Activated CD8-positive, alpha-beta memory T cell treated with anti-CD3 and anti-CD28 coated beads for 36 hours (primary cell): ENCODE measurements at regions not wholly inside any gene's neighbourhood (a gene's known extent, or its start where the extent isn't known, plus 50 kb on each side); places are given as distances from the start of the nearest gene placed in this dataset.
"Not testable (repeated sequence)": the region's sequence is repeated elsewhere in the genome, so short reads cannot be mapped to it uniquely, and the experiment has no call there.

Experiments
- CTCF ChIA-PET: fragments of 350-600 bp; sonication (Branson Sonifier 250); formaldehyde crosslinking; loops from one replicate; lab custom pipeline; 2021; ENCODE audit warnings: antibody characterized with exemption; lab: Charles Lee
- POLR2A ChIA-PET: fragments of 350-600 bp; sonication (Branson Sonifier 250); formaldehyde crosslinking; loops from one replicate; lab custom pipeline; 2021; ENCODE audit warnings: antibody characterized with exemption; lab: Charles Lee

DNA sequence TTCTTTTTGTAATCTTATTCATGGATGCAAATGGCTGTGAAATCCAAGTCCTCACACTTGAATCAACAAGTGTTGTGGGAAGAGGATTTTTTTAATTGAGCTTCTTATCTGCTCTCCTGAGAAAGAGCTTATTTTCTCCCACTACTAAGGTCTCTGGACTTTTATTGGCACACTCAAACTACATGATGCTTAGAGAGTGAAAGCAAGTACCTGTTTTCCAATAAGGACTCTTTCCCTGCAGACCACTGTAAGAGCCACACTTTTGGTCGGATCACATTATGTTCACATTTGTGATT, 546.4 kb upstream of the ARRDC3 start:
- POLR2A ChIA-PET: no interaction called here
- CTCF ChIA-PET: no interaction called here

DNA sequence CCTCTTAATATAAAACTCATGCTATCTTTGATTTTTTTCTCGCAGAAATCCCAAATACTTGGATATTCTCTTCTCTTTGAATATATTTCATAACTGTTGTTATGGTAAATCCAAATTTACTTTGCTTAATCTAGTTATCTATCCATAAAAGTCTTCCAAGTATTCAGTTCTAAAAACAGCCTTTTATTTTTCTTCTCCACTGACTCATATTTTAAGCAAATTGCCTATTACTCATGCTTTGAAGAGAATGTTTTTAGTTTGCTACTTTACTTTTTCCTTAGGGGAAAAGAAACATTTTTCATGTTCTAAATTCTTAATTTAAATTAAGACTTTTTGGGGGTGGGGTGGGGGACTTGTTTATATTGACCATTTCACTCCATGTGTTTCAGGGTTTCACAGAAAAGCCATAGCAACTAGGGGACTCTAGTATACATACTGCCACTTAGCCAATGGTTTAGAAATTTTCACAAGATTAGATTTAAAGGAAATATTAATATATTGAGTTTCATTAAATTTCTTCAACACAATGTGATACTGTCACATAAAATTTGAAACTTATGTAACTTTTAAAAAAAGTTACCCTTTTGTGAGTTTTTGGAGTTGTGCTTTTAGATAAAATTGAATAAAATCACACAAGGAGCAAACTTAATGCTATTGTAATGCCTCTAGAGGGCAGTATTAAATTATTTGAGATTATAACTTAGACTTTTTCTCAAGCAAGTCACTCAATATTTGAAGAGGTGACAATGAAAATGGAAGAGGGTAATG, 545.8 kb upstream of the ARRDC3 start:
- POLR2A ChIA-PET: no interaction called here
- CTCF ChIA-PET: no interaction called here

DNA sequence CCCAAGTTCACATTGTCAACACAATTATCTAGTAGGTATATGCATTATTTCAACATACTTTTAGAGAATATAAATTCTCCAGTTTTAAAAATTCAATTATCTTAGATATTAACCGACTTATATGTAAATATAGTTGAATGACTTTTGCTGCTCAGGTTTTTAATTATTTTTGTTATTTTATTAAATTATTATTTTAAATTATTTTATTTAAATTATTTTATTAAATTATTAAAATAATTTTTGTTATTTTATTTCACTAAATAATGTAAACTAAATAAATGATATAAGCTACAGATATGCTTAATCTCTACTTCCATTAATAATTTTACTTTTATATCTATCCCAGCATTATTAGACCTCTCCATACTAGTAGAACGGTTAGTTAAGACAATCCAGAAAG, 544.3 kb upstream of the ARRDC3 start:
- ChIA-PET POLR2A (no interaction called here), CTCF (no interaction called here)

DNA sequence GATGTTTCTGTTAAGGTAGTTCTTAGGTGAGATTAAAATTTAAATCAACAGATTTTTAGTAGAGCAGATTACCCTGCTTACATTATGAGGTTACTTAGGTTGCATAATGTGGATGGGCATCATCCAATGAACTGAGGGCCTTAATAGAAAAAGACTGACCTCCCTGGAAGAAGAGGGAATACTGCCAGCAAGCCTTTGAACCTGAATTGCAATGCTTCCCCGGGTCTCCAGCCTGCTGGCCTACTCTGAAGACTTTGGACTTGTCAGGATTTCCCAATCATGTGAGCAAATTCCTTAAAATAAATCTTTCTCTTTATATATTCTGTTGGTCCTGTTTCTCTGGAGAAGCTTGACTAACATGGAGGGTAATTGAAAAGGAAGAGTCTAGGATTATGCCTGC, 542.1 kb upstream of the ARRDC3 start:
- ChIA-PET POLR2A (no interaction called here), CTCF (no interaction called here)

DNA sequence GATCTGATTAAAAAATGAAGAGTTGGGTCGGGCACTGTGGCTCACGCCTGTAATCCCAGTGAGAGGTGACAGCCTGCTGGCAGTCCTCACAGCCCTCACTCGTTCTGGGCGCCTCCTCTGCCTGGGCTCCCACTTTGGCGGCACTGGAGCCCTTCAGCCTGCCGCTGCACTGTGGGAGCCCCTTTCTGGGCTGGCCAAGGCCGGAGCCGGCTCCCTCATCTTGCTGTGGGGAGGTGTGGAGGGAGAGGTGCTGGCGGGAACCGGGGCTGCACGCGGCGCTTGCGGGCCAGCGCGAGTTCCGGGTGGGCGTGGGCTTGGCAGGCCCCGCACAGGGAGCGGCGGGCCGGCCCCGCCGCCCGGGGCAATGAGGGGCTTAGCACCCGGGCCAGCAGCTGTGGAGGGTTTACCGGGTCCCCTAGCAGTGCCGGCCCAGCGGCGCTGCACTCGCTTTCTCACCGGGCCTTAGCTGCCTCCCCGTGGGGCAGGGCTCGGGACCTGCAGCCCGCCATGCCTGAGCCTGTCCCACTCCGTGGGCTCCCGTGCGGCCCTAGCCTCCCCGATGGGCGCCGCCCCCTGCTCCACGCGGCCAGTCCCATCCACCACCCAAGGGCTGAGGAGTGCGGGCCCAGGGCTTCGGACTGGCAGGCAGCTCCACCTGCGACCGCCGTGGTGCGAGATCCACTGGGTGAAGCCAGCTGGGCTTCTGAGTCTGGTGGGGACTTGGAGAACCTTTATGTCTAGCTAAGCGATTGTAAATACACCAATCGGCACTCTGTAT, 534.1 kb upstream of the ARRDC3 start:
- POLR2A ChIA-PET, CTCF ChIA-PET: not testable (repeated sequence)

DNA sequence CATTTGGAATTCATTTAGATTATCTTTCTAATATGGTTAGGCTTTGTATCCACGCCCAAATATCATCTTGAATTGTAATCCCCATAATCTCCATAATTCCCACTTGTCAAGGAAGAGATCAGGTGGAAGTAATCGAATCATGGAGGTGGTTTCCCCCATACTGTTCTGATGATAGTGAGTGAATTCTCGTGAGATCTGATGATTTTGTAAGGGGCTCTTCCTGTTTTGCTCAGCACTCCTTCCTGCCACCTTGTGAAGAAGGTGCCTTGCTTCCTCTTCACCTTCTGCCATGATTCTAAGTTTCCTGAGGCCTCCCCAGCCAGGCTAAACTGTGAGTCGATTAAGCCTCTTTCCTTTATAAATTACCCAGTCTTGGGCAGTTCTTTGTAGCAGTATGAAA, 527.5 kb upstream of the ARRDC3 start:
- ChIA-PET CTCF (no interaction called here), POLR2A (no interaction called here)

DNA sequence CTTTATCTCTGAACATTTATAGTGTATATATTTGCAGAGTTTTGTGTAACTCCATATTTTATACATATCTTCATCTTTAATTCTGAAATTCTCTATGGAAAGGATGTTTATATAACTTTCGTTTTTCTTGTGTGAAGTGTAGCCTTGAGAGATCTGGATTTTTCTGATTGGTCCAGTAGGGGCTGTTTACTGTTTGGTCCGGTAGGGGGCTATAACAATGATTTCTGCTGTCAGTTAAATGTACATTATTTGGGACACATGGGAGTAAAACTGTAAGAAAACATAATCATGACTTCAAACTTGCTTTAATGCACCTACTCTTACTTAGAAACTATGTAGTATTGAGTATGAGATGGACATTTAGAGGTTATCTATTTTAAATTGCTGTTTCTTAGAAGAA, 527.1 kb upstream of the ARRDC3 start:
- ChIA-PET CTCF (no interaction called here), POLR2A (no interaction called here)

DNA sequence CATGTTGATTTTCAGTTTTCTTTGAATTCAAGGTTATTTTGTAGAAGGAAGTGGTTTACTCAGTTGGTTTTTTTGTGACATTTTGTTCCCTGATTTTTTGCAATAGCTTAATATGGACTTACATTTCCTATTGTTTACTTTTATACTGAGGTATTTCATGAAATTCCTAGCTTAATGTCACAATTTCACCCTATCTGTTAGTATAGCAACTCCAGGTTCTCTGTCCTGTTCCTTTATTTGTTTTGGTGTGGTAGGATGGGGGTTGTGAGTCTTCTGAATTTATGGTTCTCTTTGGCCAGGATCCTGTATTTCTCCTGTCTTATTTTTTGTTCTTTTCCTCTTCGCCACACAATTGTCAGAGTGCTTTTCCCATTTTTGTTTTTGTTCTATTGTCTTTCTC, 523.4 kb upstream of the ARRDC3 start:
- CTCF ChIA-PET: no interaction called here
- POLR2A ChIA-PET: no interaction called here

DNA sequence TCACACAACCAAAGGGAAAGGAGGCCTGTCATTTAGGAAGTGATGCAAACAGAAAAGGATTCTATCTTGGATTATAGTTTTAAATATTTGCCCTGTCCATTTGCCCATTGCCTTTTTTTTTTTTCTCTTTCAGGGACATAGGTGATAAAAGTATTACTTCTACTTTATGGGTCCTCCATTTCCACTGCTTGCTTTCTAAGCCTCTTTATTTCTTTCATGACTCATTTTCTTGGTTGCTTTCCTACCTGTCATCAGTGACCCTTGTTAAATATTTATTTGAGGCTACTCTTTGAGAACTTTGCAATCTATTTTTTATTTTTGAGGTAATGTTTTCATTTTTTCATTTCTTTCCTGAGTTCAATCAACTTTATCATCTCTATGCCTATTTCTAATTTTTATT, 522.9 kb upstream of the ARRDC3 start:
- ChIA-PET POLR2A (no interaction called here), CTCF (no interaction called here)

DNA sequence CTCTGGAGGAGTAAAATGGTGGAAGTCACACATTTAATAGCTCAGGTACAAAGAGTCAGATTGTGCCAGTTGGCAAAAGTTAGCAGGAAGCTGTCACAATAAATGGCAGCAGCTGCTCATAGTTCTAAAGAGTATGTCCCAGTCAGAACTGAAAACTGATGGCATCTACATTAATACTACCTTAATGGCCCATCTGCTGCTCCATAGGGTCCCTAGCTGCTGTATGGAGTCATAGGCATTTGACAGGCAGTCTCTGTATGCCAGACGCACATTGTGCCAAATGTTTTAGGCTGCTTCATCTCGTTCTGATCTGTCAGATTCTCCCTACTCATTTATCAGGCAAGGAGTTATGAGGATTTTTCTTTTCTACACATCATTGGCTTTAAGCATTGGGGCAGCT, 515.8 kb upstream of the ARRDC3 start:
- CTCF ChIA-PET: no interaction called here
- POLR2A ChIA-PET: no interaction called here

DNA sequence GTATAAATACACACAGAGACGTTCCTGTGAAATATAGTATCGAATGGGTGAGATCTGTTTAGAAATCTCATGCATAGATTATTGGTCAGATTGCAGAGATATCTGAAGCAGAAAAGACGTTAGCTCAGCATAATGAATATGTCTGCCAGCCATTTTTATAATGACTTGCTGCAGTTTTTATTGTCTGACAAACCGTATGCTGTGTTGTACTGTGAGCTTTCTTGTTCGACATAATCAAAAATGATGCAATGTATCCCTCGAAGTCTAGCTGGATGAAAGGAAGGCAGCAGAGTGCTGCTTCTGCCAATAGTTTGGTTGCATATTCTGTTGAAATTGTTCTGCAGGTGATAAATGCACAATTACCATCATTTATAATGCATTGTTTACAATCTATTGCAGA, 514.9 kb upstream of the ARRDC3 start:
- ChIA-PET POLR2A (no interaction called here), CTCF (no interaction called here)

DNA sequence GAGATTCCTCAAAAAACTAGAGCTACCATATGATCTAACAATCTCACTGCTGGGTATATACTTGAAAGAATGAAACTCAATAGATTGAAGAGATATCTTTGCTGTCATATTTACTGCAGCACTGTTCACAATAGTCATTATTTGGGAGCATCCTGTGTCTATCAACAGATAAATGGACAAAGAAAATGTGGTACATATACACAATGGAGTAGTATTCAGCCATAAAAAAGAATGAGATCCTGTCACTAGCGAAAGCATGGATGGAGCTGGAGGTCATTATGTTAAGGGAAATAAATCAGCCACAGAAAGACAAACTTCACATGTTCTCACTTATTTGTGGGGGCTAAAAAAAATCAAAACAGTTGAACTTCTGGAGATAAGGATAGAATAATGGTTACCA, 505.7 kb upstream of the ARRDC3 start:
- CTCF ChIA-PET: no interaction called here
- POLR2A ChIA-PET: no interaction called here

DNA sequence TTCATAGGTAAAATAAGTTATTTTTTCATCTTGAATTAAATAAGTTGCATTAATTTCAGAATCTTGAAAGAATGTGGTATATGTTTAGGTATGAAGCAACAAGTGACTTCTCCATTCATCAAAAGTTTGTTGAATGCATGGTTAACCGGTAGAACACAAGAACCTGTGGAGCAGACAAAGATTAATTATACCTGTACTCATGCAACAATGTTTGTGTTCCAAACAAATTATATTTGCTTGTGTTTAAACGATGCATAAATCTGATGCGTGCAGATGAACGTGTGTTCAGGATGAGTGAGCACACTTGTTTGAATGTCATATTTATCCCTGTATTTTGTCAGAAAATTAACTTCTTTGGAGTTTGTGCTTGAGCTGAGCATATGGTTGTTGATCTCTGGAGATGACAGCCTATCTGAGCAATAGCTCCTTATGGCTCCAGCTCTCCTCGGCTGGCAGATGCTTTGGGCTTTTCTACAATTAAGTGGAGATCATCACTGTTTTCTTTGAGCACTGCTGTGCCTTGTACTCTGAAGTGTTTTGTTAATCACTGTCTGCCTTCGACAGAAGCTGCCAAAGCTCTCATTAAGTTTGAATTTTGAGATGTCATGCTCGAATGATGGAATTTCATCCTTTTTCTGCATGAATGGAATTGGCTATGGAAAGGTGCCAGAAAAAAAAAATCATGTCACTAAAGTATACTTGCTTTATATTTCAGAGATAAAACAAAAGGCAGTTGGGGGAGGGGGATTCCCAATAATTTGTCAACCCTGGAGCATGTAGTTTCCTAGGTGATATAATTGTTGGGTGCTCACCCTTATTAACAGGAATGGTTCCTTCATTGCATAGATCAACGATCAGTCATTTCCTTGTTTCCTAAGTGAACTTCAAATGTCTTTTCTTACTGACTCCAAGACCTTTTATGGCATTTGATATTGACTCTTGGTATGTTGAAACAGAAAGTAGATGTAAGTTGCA, 502.5 kb upstream of the ARRDC3 start:
- POLR2A ChIA-PET: no interaction called here
- CTCF ChIA-PET: no interaction called here

DNA sequence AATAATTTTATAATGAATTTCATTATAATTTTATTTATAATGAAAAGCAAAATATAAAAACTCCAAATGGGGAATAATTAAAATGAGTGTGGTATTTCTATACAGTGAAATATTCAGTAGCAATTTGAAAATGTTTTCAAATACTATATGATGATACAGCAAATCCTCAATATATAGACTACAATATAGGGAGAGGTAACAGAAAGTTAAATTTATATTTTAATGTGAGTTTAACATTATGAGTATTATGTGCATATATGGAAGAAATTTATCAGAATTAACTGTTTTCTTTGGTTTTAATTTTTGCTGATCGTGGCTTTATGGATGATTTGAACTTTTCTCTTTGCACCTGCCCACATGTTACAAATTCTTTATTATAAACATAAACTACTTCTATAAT, 500.9 kb upstream of the ARRDC3 start:
- POLR2A ChIA-PET: no interaction called here
- CTCF ChIA-PET: no interaction called here

DNA sequence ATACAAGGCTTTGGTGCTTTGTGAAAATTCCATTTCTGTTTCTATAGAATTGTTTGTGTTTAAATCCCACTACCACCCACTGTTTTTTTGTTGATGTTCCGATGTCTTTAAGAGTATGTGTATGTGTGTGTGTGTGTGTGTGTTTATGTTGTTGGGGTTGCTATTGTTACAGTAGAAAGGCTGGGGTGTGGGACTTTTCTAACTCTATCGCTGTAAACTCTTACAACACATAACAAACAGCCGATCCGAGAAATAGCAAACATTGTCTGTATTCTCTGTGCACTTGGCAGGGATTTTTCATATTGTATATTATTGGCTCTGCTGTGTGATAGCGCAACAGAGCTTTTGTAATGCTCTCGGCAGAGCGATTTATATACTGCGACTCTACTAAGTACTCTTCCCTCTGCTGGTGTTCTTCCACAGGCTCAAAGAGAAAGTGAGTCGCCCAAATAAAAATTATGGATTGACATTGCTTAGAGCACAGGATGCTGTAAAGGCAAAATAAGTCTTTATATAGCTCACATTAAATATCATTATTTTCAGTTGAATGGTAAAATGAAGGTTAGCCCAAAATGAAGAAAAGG, 492.2 kb upstream of the ARRDC3 start:
- ChIA-PET CTCF (no interaction called here), POLR2A (no interaction called here)

DNA sequence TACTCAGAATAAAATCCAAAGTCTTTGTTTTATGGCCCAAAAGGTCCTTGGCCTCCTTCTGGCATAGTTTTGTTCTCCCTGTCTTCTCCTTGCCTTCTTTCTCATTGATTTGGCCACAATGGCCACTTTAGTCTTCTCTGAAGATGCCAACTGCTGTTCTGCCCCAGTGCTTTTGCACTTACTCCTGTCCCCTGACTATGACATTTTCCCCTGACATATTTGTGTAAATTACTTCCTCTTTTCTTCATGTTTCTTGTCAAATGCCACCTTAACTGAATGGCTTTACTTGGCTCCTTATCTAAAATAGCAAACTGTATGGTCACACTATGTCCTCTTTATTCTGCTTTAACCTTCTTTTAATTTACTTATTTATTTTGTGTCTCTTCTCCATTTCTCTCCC, 484.7 kb upstream of the ARRDC3 start:
- CTCF ChIA-PET: no interaction called here
- POLR2A ChIA-PET: no interaction called here

DNA sequence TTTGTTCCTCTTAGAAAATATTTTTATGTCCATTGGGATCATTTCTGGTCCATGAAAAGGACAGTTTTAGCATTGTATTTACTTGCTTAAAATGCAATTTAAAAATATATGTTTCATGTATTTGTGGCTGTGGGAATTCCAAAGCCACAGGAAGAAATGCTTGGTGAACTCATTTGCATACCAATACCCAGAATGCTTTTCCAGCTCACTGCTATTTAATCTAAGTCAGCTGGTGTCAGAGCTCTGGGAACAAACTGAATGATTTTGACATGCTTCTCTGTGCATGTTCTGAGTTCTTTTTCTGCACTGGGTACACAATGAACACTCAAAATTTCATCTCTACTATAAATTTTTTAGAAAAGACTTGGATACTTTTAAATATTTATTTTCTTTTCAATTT, 482.8 kb upstream of the ARRDC3 start:
- POLR2A ChIA-PET: no interaction called here
- CTCF ChIA-PET: no interaction called here

DNA sequence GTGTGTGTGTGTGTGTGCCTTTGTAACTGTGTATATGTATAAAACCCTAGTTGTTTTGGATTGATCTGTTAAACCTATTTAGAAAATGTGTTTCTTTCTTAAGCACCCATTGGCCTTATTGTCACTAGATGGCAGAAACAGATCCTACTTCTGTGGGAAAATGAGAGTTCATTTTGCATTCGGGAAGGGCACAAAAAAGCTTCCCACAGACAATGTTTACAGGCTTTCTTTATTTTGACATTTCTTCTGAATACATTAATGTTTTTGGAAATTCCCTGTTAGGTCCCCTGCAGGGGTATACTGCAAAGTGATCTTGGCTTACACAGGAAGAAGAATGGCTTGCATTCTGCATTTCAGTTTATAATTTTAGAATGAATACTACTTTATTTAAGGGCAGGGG, 481.8 kb upstream of the ARRDC3 start:
- ChIA-PET CTCF (no interaction called here), POLR2A (no interaction called here)

DNA sequence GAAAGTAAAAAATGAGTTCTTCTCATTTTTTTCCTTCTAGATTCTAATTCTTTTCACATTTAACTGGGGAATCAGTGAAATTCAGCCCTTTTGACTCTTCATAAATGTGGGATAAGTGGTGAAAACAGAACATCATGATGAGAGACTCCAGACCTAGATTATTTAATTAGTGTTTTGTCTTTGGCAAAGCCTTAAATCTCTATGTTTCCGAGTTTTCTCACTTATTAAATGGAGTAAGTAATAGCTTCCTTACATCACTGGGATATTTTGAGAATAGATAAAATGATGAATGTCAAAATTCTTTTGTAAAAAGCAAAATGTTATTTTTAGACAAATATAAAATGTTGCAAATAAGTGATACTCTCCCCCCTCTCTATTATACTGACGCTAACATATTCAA, 468.6 kb upstream of the ARRDC3 start:
- POLR2A ChIA-PET: no interaction called here
- CTCF ChIA-PET: no interaction called here

DNA sequence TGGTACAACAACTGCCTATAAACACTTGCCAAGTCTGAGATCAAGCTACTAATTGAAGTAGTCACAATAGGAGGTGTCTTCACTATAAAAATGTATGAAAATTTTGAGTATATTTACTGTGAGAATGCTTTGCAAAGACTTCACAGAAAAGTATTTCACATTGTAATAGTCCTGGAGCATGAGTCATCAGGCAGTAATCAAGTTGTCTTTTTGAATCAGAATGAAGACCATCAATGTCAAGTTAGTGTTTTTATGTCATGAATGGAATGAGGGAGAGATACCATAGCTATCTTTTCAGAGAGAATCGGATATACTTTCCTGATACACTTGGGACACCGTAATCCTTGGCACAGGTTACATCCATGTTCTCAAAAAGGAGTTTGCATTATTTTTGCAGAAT, 466.9 kb upstream of the ARRDC3 start:
- ChIA-PET CTCF (no interaction called here), POLR2A (no interaction called here)
